ENCODE measurements at regions not wholly inside any gene's neighbourhood (a gene's known extent, or its start where the extent isn't known, plus 50 kb on each side); places are given as distances from the start of the nearest gene placed in this dataset.
A peak's percentile ranks its signal among the peaks of the same experiment; 100 is the strongest.

DNA sequence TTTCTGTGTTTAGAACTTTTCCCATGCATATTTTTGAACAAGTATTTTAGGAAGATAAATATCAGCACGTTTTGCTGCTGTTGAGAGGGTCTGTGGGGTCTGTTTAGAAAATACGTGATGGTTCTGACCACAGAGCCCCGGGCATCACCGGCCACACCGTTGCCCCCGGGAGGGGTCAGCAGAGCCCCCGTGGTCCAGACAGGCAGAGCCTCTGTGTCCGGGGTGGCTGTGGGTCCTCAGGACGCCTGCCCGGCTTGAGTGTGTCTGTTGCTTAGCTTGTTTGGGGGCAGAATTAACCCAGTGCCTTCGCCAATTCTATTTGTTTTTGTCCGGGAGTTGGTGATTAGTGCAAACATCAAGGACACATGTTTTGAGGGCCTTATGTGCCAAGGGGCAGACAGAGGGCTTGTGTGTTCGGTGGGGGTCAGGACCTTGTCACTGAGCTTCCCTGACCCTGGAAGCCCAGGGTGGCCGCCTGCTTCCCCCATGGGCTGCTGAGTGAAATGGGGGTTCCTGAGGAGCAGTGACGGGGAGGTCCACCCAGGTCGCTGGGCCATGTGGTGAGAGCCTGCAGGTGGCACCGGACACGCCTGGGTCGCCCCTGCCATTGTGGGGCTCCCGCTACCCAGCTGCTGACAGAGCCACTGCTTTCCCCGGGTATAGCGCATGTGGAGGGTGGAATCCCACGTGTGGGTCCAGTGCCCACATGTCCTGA, 122.2 kb downstream of the SIK1 start:
- no peak for DNase-seq

- DNase-seq: no peak
Observed at GRCh38 chr21:43304206-43304605, 122.7 kb downstream of the SIK1 start.

GRCh38 chr21:43303275-43304178, 123.4 kb downstream of the SIK1 start:
- no peak for DNase-seq

DNA sequence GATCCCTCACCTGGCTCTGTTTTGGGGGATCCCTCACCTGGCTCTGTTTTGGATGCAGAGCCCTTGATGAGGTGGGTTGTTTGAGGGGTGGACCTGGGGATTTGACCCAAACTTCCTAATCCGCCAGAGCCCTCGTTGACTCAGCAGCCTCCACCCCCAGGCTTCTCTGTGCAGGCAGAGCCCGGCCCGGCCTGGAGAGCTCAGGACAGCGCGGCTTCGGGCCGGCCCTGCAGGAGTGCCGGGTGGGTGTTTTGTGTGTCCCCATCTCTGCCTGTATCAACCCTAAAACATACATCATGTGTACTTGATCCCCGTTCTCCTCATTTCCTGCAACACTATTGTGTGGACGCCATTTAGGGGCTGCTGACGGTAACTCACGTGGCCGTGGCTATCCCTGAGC, 124.2 kb downstream of the SIK1 start:
- DNase-seq: no peak

- no peak for DNase-seq
Observed at GRCh38 chr21:43302062-43302700, 124.8 kb downstream of the SIK1 start.

- no peak for DNase-seq
Observed at GRCh38 chr21:43301409-43302061, 125.4 kb downstream of the SIK1 start.

DNA sequence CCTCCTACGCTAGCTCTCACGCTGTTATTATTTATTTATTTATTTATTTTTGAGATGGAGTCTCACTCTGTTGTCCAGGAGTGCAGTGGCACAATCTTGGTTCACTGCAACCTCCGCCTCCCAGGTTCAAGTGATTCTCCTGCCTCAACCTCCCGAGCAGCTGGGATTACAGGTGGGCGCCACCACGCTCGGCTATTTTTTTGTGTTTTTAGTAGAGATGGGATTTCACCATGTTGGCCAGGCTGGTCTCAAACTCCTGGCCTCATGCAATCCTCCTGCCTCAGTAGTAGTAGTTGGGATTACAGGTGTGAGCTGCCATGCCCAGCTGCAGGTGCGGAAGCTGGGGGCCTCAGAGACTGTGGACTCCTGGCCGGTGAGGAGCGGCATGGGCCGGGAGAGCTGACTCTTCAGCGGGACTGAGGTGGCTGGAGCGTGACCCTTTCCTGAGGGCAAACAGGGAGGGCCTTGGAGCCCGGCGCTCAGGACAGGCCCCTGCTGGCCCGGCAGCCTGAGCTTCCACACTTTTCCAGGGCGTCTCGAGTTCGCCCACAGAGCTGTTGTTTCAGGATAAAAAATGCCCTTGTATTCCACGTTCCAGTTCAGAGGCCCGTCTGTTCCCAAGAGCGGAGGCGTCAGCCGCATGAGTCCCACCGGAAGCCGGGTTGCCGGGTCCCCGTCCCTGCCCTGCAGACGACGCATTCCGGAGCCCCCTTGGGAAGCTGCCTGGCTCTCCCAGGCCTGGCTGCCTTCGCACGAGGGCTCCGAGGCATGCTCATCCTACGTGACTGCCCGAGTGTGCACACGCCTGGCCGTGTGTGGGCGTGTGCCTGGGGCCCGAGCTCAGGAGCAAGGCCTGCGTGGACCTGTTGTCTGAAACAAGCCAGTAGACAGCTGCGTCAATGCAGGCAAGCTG, 126.2 kb downstream of the SIK1 start:
- DNase-seq: no peak

DNA sequence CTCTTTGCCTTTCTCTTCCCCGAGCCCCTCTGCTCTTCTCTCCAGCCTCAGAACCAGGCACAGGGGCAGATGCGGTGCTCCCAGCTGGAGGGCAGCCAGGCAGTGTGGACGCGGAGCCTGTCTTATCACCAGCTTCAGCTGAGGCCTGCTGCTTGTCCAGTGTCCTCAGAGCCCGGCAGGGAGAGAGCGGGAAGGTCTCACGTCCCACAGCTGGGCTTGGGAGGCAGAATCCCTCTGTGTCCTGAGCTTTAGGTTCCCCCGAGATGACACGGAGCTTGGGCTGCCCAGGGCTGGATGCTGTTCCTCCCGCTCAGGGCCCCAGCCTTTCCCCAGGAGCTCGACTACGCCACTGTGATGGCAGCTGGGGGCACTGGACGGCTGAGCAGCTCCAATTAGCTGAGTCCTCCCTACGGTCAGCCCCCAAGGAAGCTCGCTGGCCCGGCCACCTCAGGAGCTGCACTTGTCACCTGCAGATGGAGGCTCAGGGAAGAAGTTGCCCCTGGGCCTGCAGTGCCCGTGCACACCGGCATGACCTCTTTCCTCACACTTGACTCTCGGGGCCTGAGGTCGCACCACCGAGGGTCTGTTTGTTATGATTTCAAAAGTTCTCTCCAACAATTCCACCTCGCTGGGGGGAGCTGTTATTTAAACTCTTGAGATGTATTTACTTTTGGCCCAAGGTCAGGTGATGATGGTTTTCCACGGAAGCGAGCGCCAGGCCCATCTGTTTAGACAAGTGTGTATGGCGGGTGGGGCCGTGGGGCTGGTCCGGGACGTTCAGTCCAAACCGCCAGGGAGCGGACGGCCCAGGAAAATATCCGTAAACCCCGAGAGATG, 127.3 kb downstream of the SIK1 start:
- DNase-seq: no peak

DNA sequence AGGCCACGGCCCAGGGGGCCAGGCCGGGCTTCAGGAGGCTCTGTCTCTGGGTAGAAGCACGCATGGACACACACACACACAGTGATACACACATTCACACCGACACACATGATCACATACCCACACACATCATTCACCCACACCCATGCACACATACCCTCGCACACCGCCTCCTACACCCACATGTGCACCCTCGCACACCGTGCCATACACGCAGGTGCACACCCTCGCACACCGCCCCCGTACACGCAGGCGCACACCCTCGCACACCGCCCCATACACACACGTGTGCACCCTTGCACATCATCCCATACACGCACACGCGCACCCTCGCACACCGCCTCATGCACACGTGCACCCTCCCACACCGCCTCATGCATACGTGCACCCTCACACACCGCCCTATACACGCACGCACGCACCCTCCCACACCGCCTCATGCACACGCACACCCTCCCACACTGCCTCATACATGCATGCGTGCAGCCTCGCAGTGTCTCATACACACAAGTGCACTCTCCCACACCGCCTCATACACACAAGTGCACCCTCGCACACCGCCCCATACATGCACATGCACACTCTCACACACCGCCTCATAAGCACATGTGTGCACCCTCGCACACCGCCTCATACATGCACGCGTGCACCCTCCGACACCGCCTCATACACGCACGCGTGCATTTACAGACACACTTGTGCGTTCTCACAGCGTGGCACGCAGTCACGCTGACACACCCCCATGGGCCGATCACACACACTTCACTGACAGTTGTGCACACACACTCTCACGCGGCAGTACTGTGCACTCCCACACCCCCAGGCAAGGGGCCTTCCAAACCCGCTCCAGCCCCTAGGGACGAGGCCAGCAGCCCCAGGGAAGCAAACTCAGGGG, 128.1 kb downstream of the SIK1 start:
- DNase-seq: no peak

- no peak for DNase-seq
Observed at GRCh38 chr21:43297989-43298388, 128.9 kb downstream of the SIK1 start.

DNA sequence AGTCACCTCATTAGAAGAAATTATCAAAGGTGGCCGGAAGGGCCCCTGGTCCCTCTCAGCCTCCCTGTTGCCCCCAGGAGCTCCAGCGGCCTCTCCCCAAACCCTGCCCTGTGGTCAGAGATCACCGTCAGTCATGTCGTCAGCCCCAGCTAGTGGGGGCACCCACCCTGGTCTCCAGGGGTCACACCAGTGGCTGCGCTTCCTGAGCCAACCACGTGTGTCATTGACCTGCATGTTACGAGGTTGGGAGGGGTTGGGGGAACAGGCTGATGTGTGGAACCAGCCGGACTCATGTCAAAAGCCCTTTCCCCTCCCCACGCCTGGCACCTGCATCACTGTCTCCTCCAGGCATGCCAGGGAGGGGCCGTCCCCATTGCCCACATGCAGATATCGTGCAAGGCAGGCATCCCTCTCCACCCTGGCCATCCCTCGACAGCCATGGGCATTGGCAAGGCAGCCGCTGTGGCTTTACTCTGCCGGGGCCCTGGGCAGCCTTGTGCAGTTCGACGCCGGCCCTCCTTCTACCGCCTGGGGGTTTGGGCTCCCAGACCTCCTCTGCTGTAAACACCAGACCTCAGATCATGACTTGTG, 128.7 kb downstream of the CRYAA start:
- DNase-seq: no peak

DNA sequence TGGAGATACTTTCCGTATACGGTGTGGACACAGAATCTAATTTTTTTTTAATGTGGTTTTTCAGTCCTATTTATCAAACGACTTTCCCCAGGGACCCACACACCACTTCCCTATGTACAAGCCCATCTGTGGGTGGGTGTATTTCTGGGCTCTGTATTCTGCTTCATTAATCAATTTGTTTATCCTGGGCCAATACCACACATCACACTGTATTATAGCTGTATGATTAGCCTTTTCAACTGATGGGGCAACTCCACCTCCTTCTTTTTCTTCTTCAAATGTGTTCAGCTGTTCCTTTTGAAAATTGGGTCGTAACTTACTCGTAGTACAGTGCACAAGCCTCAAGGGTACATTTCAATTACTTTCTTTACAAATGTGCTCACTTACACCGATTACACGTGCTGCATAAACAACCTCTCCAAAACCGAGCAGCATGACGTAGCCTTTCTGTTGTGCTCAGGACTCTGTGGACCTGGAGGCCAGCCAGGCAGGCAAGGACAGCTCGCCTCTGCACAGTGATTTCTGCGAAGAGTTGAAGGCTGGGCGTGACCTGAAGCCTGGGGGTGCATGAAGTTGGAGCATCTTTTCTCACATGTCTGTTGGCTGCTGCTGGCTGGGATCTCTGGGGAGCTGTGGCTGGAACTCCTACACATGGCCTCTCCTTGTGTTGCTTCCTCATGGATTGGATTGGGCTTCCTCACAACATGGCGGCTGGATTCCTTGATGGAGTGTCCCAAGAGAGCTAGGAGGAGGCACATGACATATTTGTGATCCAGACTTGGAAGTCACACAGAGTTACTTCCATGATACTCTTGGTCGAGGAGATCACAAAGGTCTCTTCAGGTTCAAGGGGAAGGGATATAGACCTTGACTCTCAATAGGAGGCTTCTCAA, 126.5 kb downstream of the CRYAA start:
- no peak for DNase-seq

DNA sequence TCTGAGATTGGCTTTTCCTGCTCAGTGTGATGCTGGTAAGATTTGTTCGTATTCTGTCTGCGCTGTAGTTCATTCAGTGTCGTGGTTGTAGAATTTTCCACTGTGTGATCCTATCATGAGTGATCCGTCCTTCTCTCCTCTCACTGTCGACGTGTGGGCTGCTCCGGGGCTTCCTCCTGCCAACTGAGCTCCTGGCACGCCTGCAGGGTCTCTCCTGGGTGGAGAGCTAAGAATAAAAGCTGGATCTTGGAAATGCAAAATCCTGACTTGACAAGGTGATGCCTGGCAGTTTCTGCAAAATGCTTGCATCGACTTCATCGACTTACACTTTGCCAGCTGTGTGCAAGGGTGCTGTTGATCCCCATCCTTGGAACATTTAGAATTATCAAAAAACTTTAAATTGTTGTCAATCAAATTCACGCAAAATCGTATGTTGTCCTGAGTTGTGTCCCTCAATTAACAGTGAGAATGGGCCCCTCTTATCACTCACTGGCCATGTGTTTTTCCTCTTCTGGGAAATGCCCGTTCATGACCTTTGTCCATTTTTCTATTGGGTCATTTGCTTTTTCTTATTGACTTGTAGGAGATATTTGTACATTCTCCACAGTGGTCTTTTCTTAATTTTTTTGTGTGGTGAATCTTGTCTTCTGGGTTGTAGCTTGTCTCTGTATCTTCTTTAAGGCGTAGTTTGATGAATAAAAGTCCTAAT, 125.5 kb downstream of the CRYAA start:
- peak in 1 of 58 donors; percentile 19 for DNase-seq

- DNase-seq: no peak
Observed at GRCh38 chr21:43292866-43293142, 124.0 kb downstream of the CRYAA start.

DNA sequence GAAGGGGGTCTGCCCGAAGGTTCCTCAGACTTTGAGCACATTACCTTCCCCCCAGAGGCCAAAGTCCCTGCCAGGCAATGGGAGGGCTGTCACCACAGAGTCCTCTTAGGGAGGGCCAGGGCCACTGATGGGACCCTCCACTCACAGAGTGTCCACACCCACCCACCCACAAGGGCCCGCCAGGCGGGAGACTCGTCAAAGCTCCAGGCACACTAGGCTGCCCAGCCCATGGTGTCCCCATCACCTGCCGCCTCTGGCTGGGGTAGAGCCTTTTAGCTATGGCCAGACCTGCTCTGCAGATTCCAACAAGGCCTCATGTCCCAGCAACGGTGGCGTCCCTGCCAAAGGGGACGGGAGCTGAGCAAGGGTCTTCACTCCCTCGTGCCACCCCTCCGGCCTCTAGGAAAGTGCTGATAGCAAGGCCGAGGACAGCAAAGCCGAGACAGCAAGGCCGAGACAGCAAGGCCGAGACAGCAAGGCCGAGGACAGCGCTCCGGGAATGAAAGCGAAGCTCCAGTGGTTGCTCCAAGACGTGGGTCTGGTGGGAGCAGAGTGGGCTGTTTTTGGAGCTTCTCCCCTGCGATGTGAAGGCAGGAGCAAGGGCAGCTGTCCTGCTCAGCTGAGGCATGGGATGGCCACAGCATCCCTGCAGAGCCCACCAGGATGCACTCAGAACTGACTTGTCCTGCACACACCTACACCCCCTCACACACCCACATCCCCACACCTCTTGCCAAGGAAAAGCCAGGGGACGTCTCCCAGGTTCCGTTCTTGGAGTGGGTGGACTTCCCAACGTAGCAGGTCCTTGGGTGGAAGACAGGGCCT, 123.4 kb downstream of the CRYAA start:
- DNase-seq: no peak

Measured in anterior cingulate cortex (tissue), 58 donors.